Stimulated activated CD4-positive, alpha-beta T cell treated with anti-CD3 and anti-CD28 coated beads, Interleukin-1b, Interleukin-23, amount 100 ng/mL, for 48 hours (primary cell): ENCODE measurements at regions not wholly inside any gene's neighbourhood (a gene's known extent, or its start where the extent isn't known, plus 50 kb on each side); places are given as distances from the start of the nearest gene placed in this dataset.

ENCODE experiments used
- DNase-seq: peaks from one replicate; pipeline ENCODE4 v3.0.0-alpha.2; 2020

DNA sequence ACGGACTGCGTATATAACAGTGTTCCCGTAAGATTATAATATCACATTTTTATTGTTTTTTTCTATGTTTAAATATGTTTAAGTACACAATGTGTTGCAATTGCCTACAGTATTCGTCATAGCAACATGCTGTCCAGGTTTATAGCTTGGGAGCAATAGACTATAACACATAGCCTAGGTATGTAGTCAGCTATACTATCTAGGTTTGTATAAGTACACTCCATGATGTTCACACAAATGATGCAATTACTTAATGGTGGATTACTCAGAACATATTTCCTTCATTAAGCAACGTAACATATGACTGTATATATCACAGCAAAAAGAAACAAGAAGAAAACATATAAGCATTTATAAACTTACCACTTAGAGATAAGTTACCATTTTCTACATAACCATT, 160.0 kb downstream of the CBLN1 start:
- DNase-seq = no peak

DNA sequence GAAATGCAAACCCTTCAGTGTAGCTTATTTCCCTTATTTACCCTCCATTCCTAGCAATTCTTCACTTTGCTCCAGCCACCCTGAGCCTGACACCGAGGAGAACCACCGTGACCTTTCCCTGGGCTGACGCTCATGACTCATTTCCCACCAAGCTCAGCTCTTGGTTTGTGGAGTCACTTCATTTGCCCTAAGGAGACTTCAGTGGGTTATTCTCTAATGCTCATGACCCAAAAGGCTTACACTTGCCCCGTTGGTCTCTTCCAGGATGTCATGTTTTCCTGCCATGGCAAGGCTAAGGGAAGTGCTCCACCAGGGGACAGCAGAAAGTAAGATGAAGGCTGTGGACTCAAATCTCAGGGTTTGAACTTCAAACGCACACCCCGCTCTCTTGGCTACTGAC, 161.0 kb downstream of the CBLN1 start:
- no peak for DNase-seq

DNA sequence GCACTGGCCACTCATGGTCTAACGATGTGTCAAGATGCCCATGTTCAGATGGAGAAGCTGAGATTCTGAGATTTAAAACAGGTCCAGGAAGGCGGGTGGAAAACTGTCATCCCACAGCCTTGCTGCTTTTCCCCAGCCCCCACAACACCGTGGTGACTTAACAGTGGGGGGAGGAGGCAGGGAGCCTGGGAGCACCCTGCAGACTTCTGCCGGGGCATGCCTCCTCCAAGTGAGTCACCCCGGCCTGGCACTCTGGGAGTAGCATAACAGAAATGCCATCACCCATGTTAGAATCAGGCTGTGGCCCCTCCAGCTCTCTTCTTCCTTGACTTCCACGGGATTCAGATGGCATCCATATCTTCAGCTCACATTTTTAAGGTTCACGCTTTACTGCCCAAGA, 164.8 kb downstream of the CBLN1 start:
- no peak for DNase-seq

DNA sequence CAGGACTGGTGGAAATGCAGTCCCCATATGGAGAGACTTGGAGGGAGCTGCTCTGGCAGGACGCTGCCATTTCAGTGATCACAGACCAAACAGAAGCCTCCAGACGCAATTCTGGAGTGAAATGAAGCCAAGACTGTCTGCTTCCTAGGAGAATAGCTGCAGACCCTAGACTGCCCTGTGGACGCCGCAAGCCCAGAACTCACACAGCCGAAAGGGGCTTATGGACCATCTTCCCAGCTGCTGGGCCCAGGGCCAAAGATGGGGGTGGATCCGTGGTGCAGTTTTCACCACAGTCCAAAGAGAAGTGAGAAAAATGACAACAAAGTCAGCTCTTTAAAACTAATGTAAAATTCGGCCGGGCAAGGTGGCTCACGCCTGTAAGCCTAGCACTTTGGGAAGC, 165.7 kb downstream of the CBLN1 start:
- no peak for DNase-seq

- no peak for DNase-seq
Measured at GRCh38 chr16:49112754-49113153, 168.9 kb downstream of the CBLN1 start.

- DNase-seq = no peak
Measured at GRCh38 chr16:49111351-49111750, 170.3 kb downstream of the CBLN1 start.

DNA sequence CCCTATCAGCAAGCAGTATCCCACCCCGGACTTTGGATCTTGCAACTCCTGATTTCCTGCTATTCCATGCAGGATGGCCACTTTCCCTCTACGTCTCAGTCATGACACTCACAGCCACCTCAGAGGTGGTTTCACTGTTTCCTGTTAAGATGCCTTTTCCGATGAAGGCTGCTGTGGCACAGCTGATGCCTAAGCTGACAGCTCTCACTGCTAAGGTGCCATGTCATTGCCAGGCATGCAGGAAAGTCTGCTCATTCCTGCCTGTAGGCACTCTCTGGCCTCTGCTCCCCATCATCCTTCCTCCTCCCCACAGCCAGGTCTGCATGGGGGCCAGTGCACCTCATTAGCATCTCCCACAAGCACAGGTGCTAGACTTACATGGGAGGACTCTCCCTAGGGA, 173.0 kb downstream of the CBLN1 start:
- no peak for DNase-seq

DNA sequence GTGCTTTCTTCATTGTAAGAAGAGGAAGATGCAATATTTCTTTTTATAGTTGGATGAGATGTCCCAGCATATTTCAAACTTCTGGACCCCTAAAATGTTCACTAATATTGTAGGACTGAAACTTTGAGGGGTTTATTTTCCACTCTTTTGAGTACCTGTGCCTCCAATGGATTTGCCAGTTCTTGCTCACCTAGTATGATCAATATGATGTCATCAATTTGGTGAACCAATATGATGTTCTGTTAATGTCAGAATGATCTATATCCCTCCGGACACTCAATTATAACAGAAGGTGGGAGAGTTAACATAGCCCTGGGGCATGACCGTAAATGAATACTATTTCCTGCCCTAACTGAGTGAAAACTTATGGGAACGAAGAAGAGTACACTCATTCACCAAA, 178.3 kb downstream of the CBLN1 start:
- DNase-seq = no peak

GRCh38 chr16:49101997-49102396, 179.6 kb downstream of the CBLN1 start:
- DNase-seq = no peak

- no peak for DNase-seq
Measured at GRCh38 chr16:49100366-49100765, 181.3 kb downstream of the CBLN1 start.

- no peak for DNase-seq
Measured at GRCh38 chr16:49097964-49098363, 183.7 kb downstream of the CBLN1 start.

DNA sequence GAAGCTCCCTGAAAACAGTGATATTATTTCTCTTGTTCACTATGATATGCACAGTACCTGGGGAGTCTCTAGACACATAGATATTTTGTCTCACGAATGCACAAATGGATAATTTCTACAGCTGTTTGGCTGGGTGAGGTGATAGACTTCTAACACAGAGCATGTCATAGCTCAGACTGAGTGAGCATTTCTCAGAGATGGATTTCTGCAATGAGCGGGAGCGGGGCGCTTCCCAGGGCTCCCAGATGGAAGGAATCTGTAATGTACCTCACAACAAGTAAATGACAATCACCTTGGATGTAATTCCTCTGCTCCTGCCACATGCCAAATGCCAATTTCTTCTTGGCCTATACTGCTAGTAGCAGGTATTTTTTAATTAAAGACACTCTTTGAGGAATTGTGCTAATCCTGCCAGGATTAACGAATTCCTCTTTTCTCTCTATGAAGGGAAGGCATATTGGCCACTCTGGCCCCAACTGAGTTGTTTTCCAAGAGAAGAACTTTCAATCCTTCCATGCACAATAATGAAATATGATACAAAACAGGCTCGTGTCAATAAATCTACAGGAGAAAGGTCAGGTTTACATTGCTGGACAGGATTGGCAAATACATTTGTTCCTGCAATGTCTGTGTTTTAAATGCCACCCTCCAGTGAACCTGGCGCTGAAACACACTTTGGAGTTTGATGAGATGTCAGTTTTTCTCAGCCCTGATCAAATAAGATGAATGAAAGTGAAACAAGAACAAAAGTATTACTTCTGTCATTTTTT, 185.3 kb downstream of the CBLN1 start:
- no peak for DNase-seq

- no peak for DNase-seq
Measured at GRCh38 chr16:49095539-49095938, 186.1 kb downstream of the CBLN1 start.

DNA sequence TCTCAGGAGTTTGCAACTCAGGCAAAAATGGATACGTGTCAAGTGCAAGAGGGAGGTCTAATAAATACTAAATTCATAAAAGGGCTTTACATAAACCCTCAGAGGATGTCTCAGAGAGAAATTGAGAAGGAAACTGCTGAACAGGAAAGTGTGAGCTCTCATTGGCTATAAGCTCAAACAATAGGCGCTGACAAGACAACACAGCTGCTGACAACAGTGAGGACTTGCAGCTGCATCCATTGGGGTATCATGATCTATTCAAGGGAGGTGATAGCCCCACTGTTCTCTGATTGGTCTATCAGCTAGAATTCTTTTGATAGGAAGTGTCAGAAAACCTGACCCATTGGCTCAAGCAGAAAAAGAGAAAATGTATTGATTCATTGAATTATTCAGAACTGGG, 187.2 kb downstream of the CBLN1 start:
- DNase-seq = no peak

DNA sequence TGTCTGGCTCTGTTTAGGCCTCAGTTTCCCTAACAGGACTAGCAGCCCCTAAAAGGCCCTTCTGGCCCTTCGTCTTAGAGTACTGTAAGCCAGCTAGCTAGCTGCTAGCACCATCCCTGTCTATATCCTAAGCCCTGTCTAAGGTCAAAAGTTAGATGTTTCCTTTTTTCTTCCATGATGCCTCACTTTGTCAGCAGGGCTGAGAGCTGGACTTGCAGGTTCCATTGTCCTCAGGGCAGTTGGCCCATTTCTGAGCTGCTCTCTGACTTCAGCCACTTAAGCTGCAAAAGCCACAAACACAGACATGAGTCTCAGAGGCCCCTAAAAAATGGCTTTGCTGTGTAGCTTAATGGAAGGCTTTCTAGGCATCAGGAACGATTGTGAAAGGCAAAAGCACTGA, 187.7 kb downstream of the CBLN1 start:
- no peak for DNase-seq

GRCh38 chr16:49092704-49093103, 188.9 kb downstream of the CBLN1 start:
- DNase-seq = no peak

GRCh38 chr16:49089533-49089932, 192.1 kb downstream of the CBLN1 start:
- no peak for DNase-seq

GRCh38 chr16:49089039-49089438, 192.6 kb downstream of the CBLN1 start:
- DNase-seq = no peak

- DNase-seq = no peak
Measured at GRCh38 chr16:49085686-49086085, 196.0 kb downstream of the CBLN1 start.

GRCh38 chr16:49084628-49085390, 196.8 kb downstream of the CBLN1 start:
- no peak for DNase-seq

DNA sequence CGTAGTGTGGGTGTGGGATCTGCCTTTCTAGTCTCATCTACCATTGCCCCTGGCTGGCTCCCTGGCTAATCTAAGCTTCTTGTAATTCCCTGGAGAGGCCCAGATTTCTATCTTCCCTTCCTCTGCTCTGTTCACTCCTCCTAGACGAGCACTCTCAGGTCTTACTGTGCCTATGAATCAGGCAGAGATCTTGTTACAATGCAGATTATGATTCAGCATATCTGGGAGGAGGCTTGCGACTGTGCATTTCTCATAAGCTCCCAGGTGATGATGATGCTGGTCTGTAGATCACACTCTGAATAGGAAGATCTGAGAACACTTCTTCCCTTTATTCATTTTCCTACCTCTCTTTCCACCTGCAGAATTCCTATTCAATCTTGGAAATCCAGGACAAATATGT, 200.1 kb downstream of the CBLN1 start:
- no peak for DNase-seq

DNA sequence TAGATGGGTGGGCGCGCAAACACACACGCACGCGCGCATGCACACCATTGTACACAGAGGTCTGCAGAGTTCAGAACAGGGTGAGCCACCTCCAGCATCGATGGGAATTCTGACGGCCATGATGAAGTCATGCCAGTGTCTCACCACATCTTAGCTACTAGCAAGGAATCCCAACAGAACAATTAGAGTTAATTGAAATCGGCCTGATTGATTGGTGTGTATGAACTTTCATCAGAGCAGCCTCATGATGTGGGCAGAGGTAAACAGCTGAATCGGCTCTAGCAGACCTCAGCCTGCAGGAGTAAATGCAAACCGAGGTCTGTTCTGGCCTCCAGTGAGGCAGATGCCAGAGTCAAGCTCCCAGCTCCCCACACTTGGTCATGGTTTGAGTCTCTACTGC, 200.6 kb downstream of the CBLN1 start:
- DNase-seq = no peak

GRCh38 chr16:49078571-49078970, 203.1 kb downstream of the CBLN1 start:
- DNase-seq = no peak

- no peak for DNase-seq
Measured at GRCh38 chr16:49078104-49078503, 203.5 kb downstream of the CBLN1 start.

DNA sequence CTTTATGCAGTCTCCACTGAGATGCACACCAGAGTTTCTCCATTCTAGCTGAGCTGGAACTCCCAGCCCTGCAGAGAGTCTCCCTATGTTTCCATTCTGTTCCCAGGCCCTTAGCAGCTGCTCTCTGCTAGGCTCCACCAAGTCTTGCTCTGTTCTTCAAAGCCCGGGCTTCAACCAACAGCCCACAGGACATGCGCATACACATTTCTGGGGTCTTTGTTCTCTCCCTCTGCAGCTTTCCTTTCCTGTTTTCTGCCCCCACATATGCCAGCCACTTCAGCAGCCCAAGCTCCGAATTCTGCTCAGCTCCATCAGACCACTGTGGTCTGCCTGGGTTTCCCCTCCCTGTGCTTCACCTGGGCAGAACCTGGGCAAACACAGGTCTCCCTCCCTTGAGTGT, 205.9 kb downstream of the CBLN1 start:
- DNase-seq = no peak
